IMR-90 (cell line): ENCODE measurements at regions not wholly inside any gene's neighbourhood (a gene's known extent, or its start where the extent isn't known, plus 50 kb on each side); places are given as distances from the start of the nearest gene placed in this dataset.

Experiments used
- ATAC-seq: fragments of 200-7000 bp; cut with Tn5 transposase; 2 replicates; pipeline ENCODE4 v1.9.1; 2020; ENCODE audit warnings: low read depth, mild to moderate bottlenecking, moderate library complexity
- BruUV-seq: library from RNA; stranded (reverse); fragments of 400-500 nt; replicated peaks from 2 replicates; lab custom pipeline; 2021; lab: Mats Ljungman, UMichigan
- CTCF ChIA-PET: fragments of 300-600 bp; formaldehyde crosslinking; extraction: SDS; loops from one replicate; lab custom pipeline; 2021; ENCODE audit warnings: antibody characterized with exemption; lab: Yijun Ruan, JAX
- POLR2A ChIA-PET: fragments of 300-600 bp; sonication (Branson Sonifier 250); formaldehyde crosslinking; loops from one replicate; lab custom pipeline; 2022; ENCODE audit warnings: antibody characterized with exemption; ENCODE audit not compliant: unreplicated experiment; lab: Charles Lee
- DNase-seq: peaks from one replicate; pipeline ENCODE4 v3.0.0; 2013
- H2AFZ ChIP-seq: replicated peaks from 2 replicates; pipeline ENCODE3; 2013; ENCODE audit warnings: low read length, mild to moderate bottlenecking; ENCODE audit not compliant: poor library complexity
- H2AK5ac ChIP-seq: 2 replicates; pipeline ENCODE4 v1.6.1; 2013; ENCODE audit warnings: low read depth, low read length, inconsistent platforms
- H2AK9ac ChIP-seq: replicated peaks from 2 replicates; pipeline ENCODE3; 2013; ENCODE audit warnings: mild to moderate bottlenecking, low read depth, low read length, moderate library complexity; ENCODE audit not compliant: poor library complexity
- H2BK120ac ChIP-seq: 2 replicates; pipeline ENCODE4 v1.6.1; 2013; ENCODE audit warnings: low read depth, low read length, inconsistent platforms
- H2BK15ac ChIP-seq: 3 replicates; pipeline ENCODE4 v1.6.1; 2013; ENCODE audit warnings: low read depth, low read length, inconsistent platforms
- H2BK20ac ChIP-seq: 2 replicates; pipeline ENCODE4 v1.6.1; 2013; ENCODE audit warnings: low read depth, mild to moderate bottlenecking, inconsistent platforms, low read length, moderate library complexity
- H2BK5ac ChIP-seq: 2 replicates; pipeline ENCODE4 v1.6.1; 2013; ENCODE audit warnings: mild to moderate bottlenecking, low read depth, low read length, inconsistent platforms; ENCODE audit not compliant: poor library complexity, severe bottlenecking
- H3K14ac ChIP-seq: replicated peaks from 2 replicates; pipeline ENCODE4 v1.6.1; 2013; ENCODE audit warnings: low read depth, low read length, inconsistent platforms
- H3K18ac ChIP-seq: 2 replicates; pipeline ENCODE4 v1.6.1; 2013; ENCODE audit warnings: low read depth, low read length, control low read depth
- H3K23ac ChIP-seq: 2 replicates; pipeline ENCODE4 v1.6.1; 2013; ENCODE audit warnings: low read depth, low read length, inconsistent platforms
- H3K27ac ChIP-seq: 2 replicates; pipeline ENCODE4 v1.5.1; 2013; ENCODE audit warnings: mild to moderate bottlenecking, control low read depth, low read length; ENCODE audit not compliant: insufficient read depth
- H3K27me3 ChIP-seq: 2 replicates; pipeline ENCODE4 v1.6.1; 2013; ENCODE audit warnings: low read length; ENCODE audit not compliant: control insufficient read depth, insufficient read depth
- H3K36me3 ChIP-seq: 2 replicates; pipeline ENCODE4 v1.6.1; 2013; ENCODE audit warnings: low read length, mixed read lengths; ENCODE audit not compliant: control insufficient read depth, insufficient read depth
- H3K4ac ChIP-seq: 2 replicates; pipeline ENCODE4 v1.6.1; 2013; ENCODE audit warnings: low read depth, low read length, inconsistent platforms
- H3K4me1 ChIP-seq: 2 replicates; pipeline ENCODE4 v1.6.1; 2013; ENCODE audit warnings: low read length, mixed read lengths; ENCODE audit not compliant: control insufficient read depth, insufficient read depth
- H3K4me2 ChIP-seq: 2 replicates; pipeline ENCODE4 v1.6.1; 2013; ENCODE audit warnings: low read depth, mild to moderate bottlenecking, control low read depth, low read length, moderate library complexity
- H3K4me3 ChIP-seq: 2 replicates; pipeline ENCODE4 v1.5.1; 2013; ENCODE audit warnings: low read depth, mild to moderate bottlenecking, control low read depth, low read length, moderate library complexity; ENCODE audit not compliant: insufficient read depth
- H3K56ac ChIP-seq: 2 replicates; pipeline ENCODE4 v1.6.1; 2013; ENCODE audit warnings: low read length, inconsistent platforms; ENCODE audit not compliant: insufficient read depth; ENCODE audit errors: extremely low read depth
- H3K79me1 ChIP-seq, 2 experiments: 2 replicates each; pipeline ENCODE4 v1.6.1; 2013; ENCODE audit warnings: low read length in 2 of 2, inconsistent platforms in 1 of 2, low read depth in 1 of 2
- H3K9ac ChIP-seq: 2 replicates; pipeline ENCODE4 v1.6.1; 2013; ENCODE audit warnings: low read depth, low read length, control low read depth
- H3K9me1 ChIP-seq: 2 replicates; pipeline ENCODE4 v1.6.1; 2013; ENCODE audit warnings: low read length, inconsistent platforms; ENCODE audit not compliant: insufficient read depth
- H3K9me3 ChIP-seq: 2 replicates; pipeline ENCODE4 v1.6.1; 2013; ENCODE audit warnings: low read length; ENCODE audit not compliant: control insufficient read depth, insufficient read depth
- H4K20me1 ChIP-seq: 2 replicates; pipeline ENCODE4 v1.6.1; 2013; ENCODE audit warnings: low read length, inconsistent platforms; ENCODE audit not compliant: insufficient read depth
- H4K5ac ChIP-seq: 2 replicates; pipeline ENCODE4 v1.6.1; 2013; ENCODE audit warnings: mild to moderate bottlenecking, low read depth, low read length, control low read depth
- H4K8ac ChIP-seq, 2 experiments: 2 replicates each; pipeline ENCODE4 v1.6.1; 2013; ENCODE audit warnings: low read depth in 2 of 2, low read length in 2 of 2, control low read depth in 1 of 2, inconsistent platforms in 1 of 2
- H4K91ac ChIP-seq: 2 replicates; pipeline ENCODE4 v1.6.1; 2013; ENCODE audit warnings: low read depth, low read length, inconsistent platforms; ENCODE audit not compliant: insufficient read depth
- BHLHE40 ChIP-seq: fragments of 150-350 bp; IDR thresholded peaks from 2 replicates; pipeline ENCODE4 v1.6.1; 2016; ENCODE audit warnings: mild to moderate bottlenecking, low read depth, low read length
- CEBPB ChIP-seq: IDR thresholded peaks from 2 replicates; pipeline ENCODE4 v1.6.1; 2012; ENCODE audit warnings: low read depth, low read length, improper control_type of control experiment
- FOS ChIP-seq: fragments of 150-350 bp; IDR thresholded peaks from 2 replicates; pipeline ENCODE4 v1.6.1; 2016; ENCODE audit warnings: low read depth, low read length
- MAFK ChIP-seq: IDR thresholded peaks from 2 replicates; pipeline ENCODE4 v1.6.1; 2012; ENCODE audit warnings: low read depth, low read length, improper control_type of control experiment
- MAZ ChIP-seq: IDR thresholded peaks from 2 replicates; pipeline ENCODE4 v1.6.1; 2012; ENCODE audit warnings: low read depth, mild to moderate bottlenecking, low read length, improper control_type of control experiment, moderate library complexity, borderline replicate concordance
- MXI1 ChIP-seq: IDR thresholded peaks from 2 replicates; pipeline ENCODE4 v1.6.1; 2012; ENCODE audit warnings: low read depth, mild to moderate bottlenecking, low read length, moderate library complexity, borderline replicate concordance
- NFE2L2 ChIP-seq: fragments of 150-350 bp; IDR thresholded peaks from 2 replicates; pipeline ENCODE4 v1.6.1; 2016; ENCODE audit warnings: low read depth, mild to moderate bottlenecking, low read length
- POLR2A ChIP-seq: IDR thresholded peaks from 2 replicates; pipeline ENCODE4 v1.6.1; 2012; ENCODE audit warnings: mild to moderate bottlenecking, low read depth, low read length
- RAD21 ChIP-seq: IDR thresholded peaks from 2 replicates; pipeline ENCODE4 v1.6.1; 2012; ENCODE audit warnings: low read length, improper control_type of control experiment
- RCOR1 ChIP-seq: IDR thresholded peaks from 2 replicates; pipeline ENCODE4 v1.6.1; 2012; ENCODE audit warnings: mild to moderate bottlenecking, low read length, improper control_type of control experiment; ENCODE audit not compliant: insufficient replicate concordance
- RFX5 ChIP-seq: IDR thresholded peaks from 2 replicates; pipeline ENCODE4 v1.8.0; 2012; ENCODE audit warnings: low read depth, mild to moderate bottlenecking, low read length, moderate library complexity
- WGBS, 2 experiments: methylation state at CpG; one replicate each; pipeline versions ENCODE4 v1.1.5 to v1.1.7; 2013; ENCODE audit warnings: missing lambda C conversion rate in 2 of 2; ENCODE audit not compliant: insufficient read length in 1 of 2; ENCODE audit errors: extremely low coverage in 2 of 2; 5-methylcytosine and 5-hydroxymethylcytosine counted together
- dilution Hi-C: fragments of 300-500 bp; cut with HindIII; formaldehyde crosslinking; loops from one replicate; pipeline ENCODE4 v1.14.3; 2018; ENCODE audit warnings: low sequenced_read_pairs; ENCODE audit not compliant: unreplicated experiment
- in situ Hi-C: fragments of 300-500 bp; cut with MboI; formaldehyde crosslinking; loops from 3 replicates; pipeline ENCODE4 v1.14.3; 2019; ENCODE audit warnings: low sequenced_read_pairs, inconsistent platforms, mixed read lengths
- intact Hi-C: fragments of 100-400 bp; cut with micrococcal nuclease; formaldehyde crosslinking; loops from 2 replicates; pipeline ENCODE4 v1.10.0; 2022
- TF ChIP-seq, protein P1 (sequence below): conservative IDR thresholded peaks from 2 replicates; pipeline ENCODE4 v1.5.1; 2012; ENCODE audit warnings: mild to moderate bottlenecking, low read depth, low read length, improper control_type of control experiment
- TF ChIP-seq, protein P2 (sequence below): fragments of 150-350 bp; IDR thresholded peaks from 2 replicates; pipeline ENCODE4 v1.6.1; 2017; ENCODE audit warnings: mild to moderate bottlenecking, antibody characterized with exemption, low read length, low read depth

DNA sequence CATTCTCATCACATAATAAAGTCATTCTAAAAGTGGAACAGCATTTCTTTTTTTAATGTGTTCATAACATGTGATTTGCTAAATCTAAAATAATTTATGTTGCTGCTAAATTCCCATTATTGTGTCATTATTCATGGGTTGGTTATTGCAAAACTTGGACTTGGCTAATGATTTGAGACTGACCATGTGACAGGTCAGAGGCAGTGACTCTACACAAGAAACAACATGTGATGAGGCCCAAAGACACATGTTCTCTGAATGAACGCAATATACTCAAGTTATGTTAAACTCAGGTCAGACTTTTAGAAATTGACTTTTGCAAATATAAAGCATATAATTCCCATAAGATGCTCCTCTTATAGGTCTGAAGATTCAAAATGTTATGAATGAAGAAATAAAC, 566.1 kb downstream of the TBL1XR1 start:
- H3K79me1 ChIP-seq = no peaks in the 10 kb centered on the region
- H3K9ac ChIP-seq = no peak overlapping the region
- no peak overlapping the region for H2AK9ac ChIP-seq
- no peaks in the 10 kb centered on the region for H3K9me1 ChIP-seq
- no peak overlapping the region for H4K91ac ChIP-seq
- dilution Hi-C loops = no loop called here
- no peaks in the 10 kb centered on the region for H3K27me3 ChIP-seq
- no peaks in the 10 kb centered on the region for H3K9me3 ChIP-seq
- H3K4me3 ChIP-seq = no peak overlapping the region
- ATAC-seq = no peak
- no peak overlapping the region for H4K5ac ChIP-seq
- no peak overlapping the region for H3K4ac ChIP-seq
- ChIA-PET CTCF (no interaction called here), POLR2A (no interaction called here)
- H2AFZ ChIP-seq = no peak overlapping the region
- H3K4me1 ChIP-seq = no peaks in the 10 kb centered on the region
- H2AK5ac ChIP-seq = no peak overlapping the region
- H3K23ac ChIP-seq = no peak overlapping the region
- no peaks in the 10 kb centered on the region for H4K20me1 ChIP-seq
- H4K8ac ChIP-seq = no peak overlapping the region
- TF ChIP-seq MAFK (no peak), BHLHE40 (no peak), MAZ (no peak), RAD21 (no peak), FOS (no peak), NFE2L2 (no peak), MXI1 (no peak), POLR2A (no peak), CEBPB (no peak), RFX5 (no peak), RCOR1 (no peak)
- TF ChIP-seq, protein P1, sequence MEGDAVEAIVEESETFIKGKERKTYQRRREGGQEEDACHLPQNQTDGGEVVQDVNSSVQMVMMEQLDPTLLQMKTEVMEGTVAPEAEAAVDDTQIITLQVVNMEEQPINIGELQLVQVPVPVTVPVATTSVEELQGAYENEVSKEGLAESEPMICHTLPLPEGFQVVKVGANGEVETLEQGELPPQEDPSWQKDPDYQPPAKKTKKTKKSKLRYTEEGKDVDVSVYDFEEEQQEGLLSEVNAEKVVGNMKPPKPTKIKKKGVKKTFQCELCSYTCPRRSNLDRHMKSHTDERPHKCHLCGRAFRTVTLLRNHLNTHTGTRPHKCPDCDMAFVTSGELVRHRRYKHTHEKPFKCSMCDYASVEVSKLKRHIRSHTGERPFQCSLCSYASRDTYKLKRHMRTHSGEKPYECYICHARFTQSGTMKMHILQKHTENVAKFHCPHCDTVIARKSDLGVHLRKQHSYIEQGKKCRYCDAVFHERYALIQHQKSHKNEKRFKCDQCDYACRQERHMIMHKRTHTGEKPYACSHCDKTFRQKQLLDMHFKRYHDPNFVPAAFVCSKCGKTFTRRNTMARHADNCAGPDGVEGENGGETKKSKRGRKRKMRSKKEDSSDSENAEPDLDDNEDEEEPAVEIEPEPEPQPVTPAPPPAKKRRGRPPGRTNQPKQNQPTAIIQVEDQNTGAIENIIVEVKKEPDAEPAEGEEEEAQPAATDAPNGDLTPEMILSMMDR = no peak
- TF ChIP-seq, protein P2, sequence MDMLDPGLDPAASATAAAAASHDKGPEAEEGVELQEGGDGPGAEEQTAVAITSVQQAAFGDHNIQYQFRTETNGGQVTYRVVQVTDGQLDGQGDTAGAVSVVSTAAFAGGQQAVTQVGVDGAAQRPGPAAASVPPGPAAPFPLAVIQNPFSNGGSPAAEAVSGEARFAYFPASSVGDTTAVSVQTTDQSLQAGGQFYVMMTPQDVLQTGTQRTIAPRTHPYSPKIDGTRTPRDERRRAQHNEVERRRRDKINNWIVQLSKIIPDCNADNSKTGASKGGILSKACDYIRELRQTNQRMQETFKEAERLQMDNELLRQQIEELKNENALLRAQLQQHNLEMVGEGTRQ = no peak
- H2BK20ac ChIP-seq = no peak overlapping the region
- no peak overlapping the region for H3K56ac ChIP-seq
- H2BK120ac ChIP-seq = no peak overlapping the region
- H3K14ac ChIP-seq = no peak overlapping the region
- H3K4me2 ChIP-seq = no peak overlapping the region
- no peak for DNase-seq
- H3K36me3 ChIP-seq = no peaks in the 10 kb centered on the region
- H3K27ac ChIP-seq = no peak overlapping the region
- no peak overlapping the region for H2BK5ac ChIP-seq
- WGBS, 2 experiments = no CpG with 5 or more reads among the region's 1 CpG
- intact Hi-C loops = no loop called here
- no peak overlapping the region for H2BK15ac ChIP-seq
- H3K18ac ChIP-seq = no peak overlapping the region
- BruUV-seq = no TSS peak
- in situ Hi-C loops = no loop called here
